ENCODE measurements at regions not wholly inside any gene's neighbourhood (a gene's known extent, or its start where the extent isn't known, plus 50 kb on each side); places are given as distances from the start of the nearest gene placed in this dataset.

DNA sequence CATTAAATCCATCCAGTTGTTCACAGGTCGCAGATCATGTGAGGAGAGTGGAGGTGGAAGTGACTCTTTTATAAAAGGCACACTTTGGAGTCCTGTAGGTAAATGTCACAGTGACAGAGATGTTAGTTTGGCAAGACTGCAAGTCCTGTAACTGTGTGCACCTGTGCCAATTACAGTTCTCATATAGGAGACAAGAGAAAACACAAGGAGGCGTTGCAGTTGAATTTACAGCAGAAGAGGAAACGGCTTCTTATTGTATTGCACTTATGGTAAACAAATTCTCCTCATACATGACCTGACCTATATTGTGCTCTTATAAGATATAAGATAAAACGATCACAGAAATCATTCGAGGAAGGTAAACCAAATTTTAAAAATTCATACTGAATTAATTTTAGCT lies 732.8 kb upstream of the SLC10A2 start:
- no peaks in the 10 kb centered on the region for H3K9me2 ChIP-seq (replicated peaks; ENCODE audit: insufficient read depth)
- WGBS (ENCODE audit: low lambda C conversion rate, missing lambda C conversion rate): 75% methylated on average over 5 of the region's 5 CpGs
- no peak overlapping the region for H3K27ac ChIP-seq
- H3K36me3 ChIP-seq (replicated peaks; ENCODE audit: insufficient read depth, low read depth): no peaks in the 10 kb centered on the region
- H3K4me3 ChIP-seq: no peak overlapping the region
- H3K27me3 ChIP-seq: no peaks in the 10 kb centered on the region
- no peak overlapping the region for H3K4me2 ChIP-seq
- H3K4me1 ChIP-seq (ENCODE audit: insufficient read depth): no peaks in the 10 kb centered on the region
- no peaks in the 10 kb centered on the region for H3K9me3 ChIP-seq (ENCODE audit: low read depth)
- no peaks in the 10 kb centered on the region for H3K79me2 ChIP-seq
- H2AFZ ChIP-seq: no peak overlapping the region
- no peak for DNase-seq (ENCODE audit: low spot score)
- no peaks in the 10 kb centered on the region for H4K20me1 ChIP-seq (ENCODE audit: insufficient read depth, poor library complexity, severe bottlenecking)
- TF ChIP-seq CTCF (IDR thresholded peaks at IDR 0.05; ENCODE audit: poor library complexity) (no peak), EZH2 (IDR thresholded peaks at IDR 0.05; ENCODE audit: borderline replicate concordance) (no peak), EZH2phosphoT487 (IDR thresholded peaks at IDR 0.05; ENCODE audit: low read depth, severe bottlenecking, unreplicated experiment) (no peak)

- Histone ChIP-seq H3K9me3 (ENCODE audit: low read depth) (no peaks in the 10 kb centered on the region), H3K27ac (no peak overlapping the region), H3K4me1 (ENCODE audit: insufficient read depth) (no peaks in the 10 kb centered on the region), H2AFZ (no peak overlapping the region), H3K27me3 (no peaks in the 10 kb centered on the region), H3K4me2 (no peak overlapping the region), H3K4me3 (no peak overlapping the region), H4K20me1 (ENCODE audit: insufficient read depth, poor library complexity, severe bottlenecking) (no peaks in the 10 kb centered on the region), H3K36me3 (replicated peaks; ENCODE audit: insufficient read depth, low read depth) (no peaks in the 10 kb centered on the region), H3K79me2 (no peaks in the 10 kb centered on the region), H3K9me2 (replicated peaks; ENCODE audit: insufficient read depth) (no peaks in the 10 kb centered on the region)
- TF ChIP-seq CTCF (IDR thresholded peaks at IDR 0.05; ENCODE audit: poor library complexity): no peak
- no peak for TF ChIP-seq EZH2phosphoT487 (IDR thresholded peaks at IDR 0.05; ENCODE audit: low read depth, severe bottlenecking, unreplicated experiment)
- TF ChIP-seq EZH2 (IDR thresholded peaks at IDR 0.05; ENCODE audit: borderline replicate concordance): no peak
- WGBS (ENCODE audit: low lambda C conversion rate, missing lambda C conversion rate): 75% methylated on average over 3 of the region's 3 CpGs
- no peak for DNase-seq (ENCODE audit: low spot score)
Measured at GRCh38 chr13:103795892-103796478, 729.8 kb upstream of the SLC10A2 start.

- Histone ChIP-seq H3K27me3 (no peaks in the 10 kb centered on the region), H3K36me3 (replicated peaks; ENCODE audit: insufficient read depth, low read depth) (no peaks in the 10 kb centered on the region), H3K9me3 (ENCODE audit: low read depth) (no peaks in the 10 kb centered on the region), H3K4me3 (no peak overlapping the region), H4K20me1 (ENCODE audit: insufficient read depth, poor library complexity, severe bottlenecking) (no peaks in the 10 kb centered on the region), H3K27ac (no peak overlapping the region), H3K79me2 (no peaks in the 10 kb centered on the region), H3K4me1 (ENCODE audit: insufficient read depth) (no peaks in the 10 kb centered on the region), H2AFZ (no peak overlapping the region), H3K4me2 (no peak overlapping the region), H3K9me2 (replicated peaks; ENCODE audit: insufficient read depth) (no peaks in the 10 kb centered on the region)
- TF ChIP-seq EZH2phosphoT487 (IDR thresholded peaks at IDR 0.05; ENCODE audit: low read depth, severe bottlenecking, unreplicated experiment): no peak
- TF ChIP-seq EZH2 (IDR thresholded peaks at IDR 0.05; ENCODE audit: borderline replicate concordance): no peak
- TF ChIP-seq CTCF (IDR thresholded peaks at IDR 0.05; ENCODE audit: poor library complexity): no peak
- 91% methylated on average over 2 of the region's 2 CpGs for WGBS (ENCODE audit: low lambda C conversion rate, missing lambda C conversion rate)
- no peak for DNase-seq (ENCODE audit: low spot score)
Measured at GRCh38 chr13:103794526-103794925, 728.3 kb upstream of the SLC10A2 start.

All from hepatocyte (in vitro differentiated cells).